ENCODE measurements at regions not wholly inside any gene's neighbourhood (a gene's known extent, or its start where the extent isn't known, plus 50 kb on each side); places are given as distances from the start of the nearest gene placed in this dataset.

DNA sequence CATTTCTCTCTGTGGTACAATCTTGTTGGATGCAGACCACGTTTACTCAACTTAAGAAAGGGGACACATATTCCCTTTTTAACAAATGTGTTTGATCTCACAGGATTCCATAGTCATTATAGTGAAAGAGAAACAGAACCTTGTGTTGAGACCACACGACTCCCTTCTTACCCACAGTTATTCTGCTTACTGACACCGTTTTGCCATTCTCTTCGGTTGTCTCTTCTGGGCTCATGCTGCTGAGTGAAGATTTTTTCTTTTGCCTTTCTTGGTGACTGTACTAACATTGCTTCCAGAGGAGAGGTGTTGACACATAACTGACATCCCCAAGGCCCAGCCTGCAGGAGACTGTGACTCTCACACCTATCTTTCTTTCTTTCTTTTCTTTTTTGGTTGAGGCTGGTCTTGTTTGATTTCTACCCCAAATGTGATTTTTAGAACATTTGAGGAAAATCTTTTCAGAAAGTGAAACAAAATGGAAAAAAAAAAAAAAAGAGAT, 61.2 kb upstream of the OTOGL start:
- no peak for DNase-seq
- CTCF ChIA-PET, result interaction anchor here (0.7 kb wide), 1 partner anchor 71 kb away, joined by 3 read pairs; no protein-coding TSS in a partner anchor
- H3K27ac ChIP-seq (ENCODE audit: low read depth in 2 of 2, low read length in 1 of 2), result peak overlapping the region in 1 of 2 experiments; percentile 25; a peak in 1 of 4 replicates
- peaks cover 0 to 16% of the 10 kb centered on the region in 2 experiments; a peak in 3 of 4 replicates for H3K4me1 ChIP-seq (ENCODE audit: control insufficient read depth in 1 of 2, insufficient read depth in 2 of 2, low read depth in 1 of 2, low read length in 1 of 2)
- no peaks in the 10 kb centered on the region for H4K20me1 ChIP-seq (ENCODE audit: insufficient read depth)
- 0 out of 2 replicates have a peak overlapping the region, but pooled peaks have one; percentile 15 for H3K9ac ChIP-seq
- H3F3A ChIP-seq (replicated peaks; ENCODE audit: insufficient read depth), result peaks cover 23% of the 10 kb centered on the region
- H3K4me2 ChIP-seq, result 0 out of 2 replicates have a peak overlapping the region, but pooled peaks have one; percentile 7
- H3K79me2 ChIP-seq (ENCODE audit: insufficient read depth), result no peaks in the 10 kb centered on the region
- no peaks in the 10 kb centered on the region for H3K9me2 ChIP-seq
- H3K4me3 ChIP-seq (ENCODE audit: low read depth in 2 of 2, low read length in 1 of 2), result no peak overlapping the region; a peak in 1 of 4 replicates
- no peaks in the 10 kb centered on the region for H3K27me3 ChIP-seq (ENCODE audit: insufficient read depth)
- WGBS (ENCODE audit: low lambda C conversion rate), result 42% methylated on average over 4 of the region's 4 CpGs
- H3K36me3 ChIP-seq (replicated peaks in 1 of 2; ENCODE audit: control insufficient read depth in 1 of 2, insufficient read depth in 2 of 2, low read length in 1 of 2), result no peaks in the 10 kb centered on the region
- H2AFZ ChIP-seq (ENCODE audit: low read depth), result peak overlapping the region; percentile 75
- POLR2A ChIA-PET, result no interaction called here
- TF ChIP-seq, protein P1, sequence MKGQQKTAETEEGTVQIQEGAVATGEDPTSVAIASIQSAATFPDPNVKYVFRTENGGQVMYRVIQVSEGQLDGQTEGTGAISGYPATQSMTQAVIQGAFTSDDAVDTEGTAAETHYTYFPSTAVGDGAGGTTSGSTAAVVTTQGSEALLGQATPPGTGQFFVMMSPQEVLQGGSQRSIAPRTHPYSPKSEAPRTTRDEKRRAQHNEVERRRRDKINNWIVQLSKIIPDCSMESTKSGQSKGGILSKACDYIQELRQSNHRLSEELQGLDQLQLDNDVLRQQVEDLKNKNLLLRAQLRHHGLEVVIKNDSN (IDR thresholded peaks at IDR 0.05; ENCODE audit: borderline replicate concordance, low read depth), result no peak
- TF ChIP-seq, protein P2, sequence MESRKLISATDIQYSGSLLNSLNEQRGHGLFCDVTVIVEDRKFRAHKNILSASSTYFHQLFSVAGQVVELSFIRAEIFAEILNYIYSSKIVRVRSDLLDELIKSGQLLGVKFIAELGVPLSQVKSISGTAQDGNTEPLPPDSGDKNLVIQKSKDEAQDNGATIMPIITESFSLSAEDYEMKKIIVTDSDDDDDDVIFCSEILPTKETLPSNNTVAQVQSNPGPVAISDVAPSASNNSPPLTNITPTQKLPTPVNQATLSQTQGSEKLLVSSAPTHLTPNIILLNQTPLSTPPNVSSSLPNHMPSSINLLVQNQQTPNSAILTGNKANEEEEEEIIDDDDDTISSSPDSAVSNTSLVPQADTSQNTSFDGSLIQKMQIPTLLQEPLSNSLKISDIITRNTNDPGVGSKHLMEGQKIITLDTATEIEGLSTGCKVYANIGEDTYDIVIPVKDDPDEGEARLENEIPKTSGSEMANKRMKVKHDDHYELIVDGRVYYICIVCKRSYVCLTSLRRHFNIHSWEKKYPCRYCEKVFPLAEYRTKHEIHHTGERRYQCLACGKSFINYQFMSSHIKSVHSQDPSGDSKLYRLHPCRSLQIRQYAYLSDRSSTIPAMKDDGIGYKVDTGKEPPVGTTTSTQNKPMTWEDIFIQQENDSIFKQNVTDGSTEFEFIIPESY (IDR thresholded peaks at IDR 0.05; ENCODE audit: borderline replicate concordance, low read depth), result no peak
- TF ChIP-seq SMC3 (IDR thresholded peaks at IDR 0.05; ENCODE audit: low read depth, low read length), result no peak
- no peak for TF ChIP-seq JUND (IDR thresholded peaks at IDR 0.05)
- TF ChIP-seq TAF1 (IDR thresholded peaks at IDR 0.05; ENCODE audit: borderline replicate concordance, low read depth, low read length), result no peak
- no peaks in the 10 kb centered on the region for H3K9me3 ChIP-seq

DNA sequence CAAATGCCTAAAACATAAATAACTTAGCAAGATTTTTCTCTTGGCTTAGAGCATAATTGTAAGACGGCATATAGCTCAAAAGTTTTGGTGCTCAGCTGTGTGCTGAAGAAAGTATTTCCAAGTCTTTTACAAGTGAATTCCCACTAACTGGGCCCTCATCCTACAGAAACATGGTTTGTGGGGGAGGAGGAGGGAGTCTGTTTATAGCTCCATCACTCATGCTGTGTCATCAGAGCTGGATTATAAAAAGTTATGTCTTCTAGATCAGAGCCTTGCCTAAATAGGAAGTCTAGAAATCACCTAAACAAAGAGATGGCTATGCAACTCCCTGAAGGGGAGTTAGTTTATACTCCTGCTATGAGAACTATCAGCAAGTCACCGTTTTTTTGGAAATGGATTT, 65.9 kb upstream of the OTOGL start:
- Histone ChIP-seq H3K9me2 (no peaks in the 10 kb centered on the region), H3K36me3 (replicated peaks in 1 of 2; ENCODE audit: control insufficient read depth in 1 of 2, insufficient read depth in 2 of 2, low read length in 1 of 2) (no peaks in the 10 kb centered on the region), H3K4me2 (peak overlapping the region; percentile 32; the same call in 1 of the 2 replicates), H3K79me2 (ENCODE audit: insufficient read depth) (no peaks in the 10 kb centered on the region), H3K27ac (ENCODE audit: low read depth in 2 of 2, low read length in 1 of 2) (peak overlapping the region in 1 of 2 experiments; percentile 85; a peak in 2 of 4 replicates), H3K9ac (peak overlapping the region; percentile 41; the same call in 1 of the 2 replicates), H4K20me1 (ENCODE audit: insufficient read depth) (no peaks in the 10 kb centered on the region), H3K4me1 (ENCODE audit: control insufficient read depth in 1 of 2, insufficient read depth in 2 of 2, low read depth in 1 of 2, low read length in 1 of 2) (peaks cover 0 to 7% of the 10 kb centered on the region in 2 experiments; a peak in 1 of 4 replicates), H3K9me3 (no peaks in the 10 kb centered on the region), H3F3A (replicated peaks; ENCODE audit: insufficient read depth) (peaks cover 16% of the 10 kb centered on the region), H3K27me3 (ENCODE audit: insufficient read depth) (no peaks in the 10 kb centered on the region), H3K4me3 (ENCODE audit: low read depth in 2 of 2, low read length in 1 of 2) (no peak overlapping the region), H2AFZ (ENCODE audit: low read depth) (peak overlapping the region; percentile 84; the same call in 1 of the 2 replicates)
- POLR2A ChIA-PET, result no interaction called here
- peak in 1 of 2 experiments; percentile 53; a peak in 1 of 4 replicates for TF ChIP-seq EP300 (IDR thresholded peaks at IDR 0.05; ENCODE audit: borderline replicate concordance in 1 of 2, low read depth in 1 of 2, low read length in 1 of 2)
- peak; percentile 73; the same call in 1 of the 2 replicates for TF ChIP-seq MEF2A (IDR thresholded peaks at IDR 0.05; ENCODE audit: borderline replicate concordance, low read depth)
- TF ChIP-seq, protein P3, sequence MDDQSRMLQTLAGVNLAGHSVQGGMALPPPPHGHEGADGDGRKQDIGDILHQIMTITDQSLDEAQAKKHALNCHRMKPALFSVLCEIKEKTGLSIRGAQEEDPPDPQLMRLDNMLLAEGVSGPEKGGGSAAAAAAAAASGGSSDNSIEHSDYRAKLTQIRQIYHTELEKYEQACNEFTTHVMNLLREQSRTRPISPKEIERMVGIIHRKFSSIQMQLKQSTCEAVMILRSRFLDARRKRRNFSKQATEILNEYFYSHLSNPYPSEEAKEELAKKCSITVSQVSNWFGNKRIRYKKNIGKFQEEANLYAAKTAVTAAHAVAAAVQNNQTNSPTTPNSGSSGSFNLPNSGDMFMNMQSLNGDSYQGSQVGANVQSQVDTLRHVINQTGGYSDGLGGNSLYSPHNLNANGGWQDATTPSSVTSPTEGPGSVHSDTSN (IDR thresholded peaks at IDR 0.05), result peak; percentile 86
- TF ChIP-seq FOSL2 (IDR thresholded peaks at IDR 0.05; ENCODE audit: borderline replicate concordance, low read depth), result peak; percentile 57; the same call in 1 of the 2 replicates
- TF ChIP-seq TCF12 (IDR thresholded peaks at IDR 0.05), result peak; percentile 43
- TF ChIP-seq, protein P1 (IDR thresholded peaks at IDR 0.05; ENCODE audit: borderline replicate concordance, low read depth), result no peak
- 15% methylated on average over 2 of the region's 2 CpGs for WGBS (ENCODE audit: low lambda C conversion rate)
- no peak for DNase-seq
- CTCF ChIA-PET, result interaction anchor here (1.0 kb wide), 1 partner anchor 12 kb away, joined by 3 read pairs; no protein-coding TSS in a partner anchor
